Sigmoid colon (tissue), 4 donors: ENCODE measurements at regions not wholly inside any gene's neighbourhood (a gene's known extent, or its start where the extent isn't known, plus 50 kb on each side); places are given as distances from the start of the nearest gene placed in this dataset.

Source experiments
- POLR2AphosphoS5 ChIP-seq, 4 donors: sonication (generic); formaldehyde crosslinking; IDR thresholded peaks; one replicate each; pipeline ENCODE4 v1.6.1; 2017; ENCODE audit warnings: antibody characterized with exemption in 4 of 4
- TF ChIP-seq, protein P1 (sequence below), 4 experiments: fragments of 450-650 bp in 3 of 4; fragments of 200-600 bp in 1 of 4; IDR thresholded peaks; one replicate each; pipeline ENCODE4 v1.5.1; 2016 to 2019; ENCODE audit warnings: antibody characterized with exemption in 4 of 4, mild to moderate bottlenecking in 3 of 4, moderate library complexity in 2 of 4

DNA sequence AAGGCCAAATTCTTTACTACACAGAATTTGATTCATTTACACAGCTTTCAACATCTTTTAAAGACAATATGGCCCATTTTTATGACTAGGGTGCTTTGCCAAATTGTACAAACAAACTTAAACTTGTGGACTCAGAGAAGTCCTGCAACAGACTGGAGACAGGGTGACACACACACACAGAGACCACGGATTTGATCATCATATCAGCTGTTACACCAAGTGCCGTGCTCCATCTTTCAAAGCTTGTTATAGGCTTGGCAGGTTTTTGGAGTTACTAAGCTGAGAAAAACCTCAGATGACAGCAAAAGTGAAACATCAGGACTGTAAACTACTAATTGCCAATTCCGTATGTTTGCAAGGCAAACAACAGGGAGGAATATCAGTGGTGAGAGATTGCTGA, 811.7 kb downstream of the GALC start:
- TF ChIP-seq, protein P1, sequence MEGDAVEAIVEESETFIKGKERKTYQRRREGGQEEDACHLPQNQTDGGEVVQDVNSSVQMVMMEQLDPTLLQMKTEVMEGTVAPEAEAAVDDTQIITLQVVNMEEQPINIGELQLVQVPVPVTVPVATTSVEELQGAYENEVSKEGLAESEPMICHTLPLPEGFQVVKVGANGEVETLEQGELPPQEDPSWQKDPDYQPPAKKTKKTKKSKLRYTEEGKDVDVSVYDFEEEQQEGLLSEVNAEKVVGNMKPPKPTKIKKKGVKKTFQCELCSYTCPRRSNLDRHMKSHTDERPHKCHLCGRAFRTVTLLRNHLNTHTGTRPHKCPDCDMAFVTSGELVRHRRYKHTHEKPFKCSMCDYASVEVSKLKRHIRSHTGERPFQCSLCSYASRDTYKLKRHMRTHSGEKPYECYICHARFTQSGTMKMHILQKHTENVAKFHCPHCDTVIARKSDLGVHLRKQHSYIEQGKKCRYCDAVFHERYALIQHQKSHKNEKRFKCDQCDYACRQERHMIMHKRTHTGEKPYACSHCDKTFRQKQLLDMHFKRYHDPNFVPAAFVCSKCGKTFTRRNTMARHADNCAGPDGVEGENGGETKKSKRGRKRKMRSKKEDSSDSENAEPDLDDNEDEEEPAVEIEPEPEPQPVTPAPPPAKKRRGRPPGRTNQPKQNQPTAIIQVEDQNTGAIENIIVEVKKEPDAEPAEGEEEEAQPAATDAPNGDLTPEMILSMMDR (IDR thresholded peaks at IDR 0.05): no peak
- no peak for TF ChIP-seq POLR2AphosphoS5 (IDR thresholded peaks at IDR 0.05)
